ENCODE measurements at regions not wholly inside any gene's neighbourhood (a gene's known extent, or its start where the extent isn't known, plus 50 kb on each side); places are given as distances from the start of the nearest gene placed in this dataset.

DNA sequence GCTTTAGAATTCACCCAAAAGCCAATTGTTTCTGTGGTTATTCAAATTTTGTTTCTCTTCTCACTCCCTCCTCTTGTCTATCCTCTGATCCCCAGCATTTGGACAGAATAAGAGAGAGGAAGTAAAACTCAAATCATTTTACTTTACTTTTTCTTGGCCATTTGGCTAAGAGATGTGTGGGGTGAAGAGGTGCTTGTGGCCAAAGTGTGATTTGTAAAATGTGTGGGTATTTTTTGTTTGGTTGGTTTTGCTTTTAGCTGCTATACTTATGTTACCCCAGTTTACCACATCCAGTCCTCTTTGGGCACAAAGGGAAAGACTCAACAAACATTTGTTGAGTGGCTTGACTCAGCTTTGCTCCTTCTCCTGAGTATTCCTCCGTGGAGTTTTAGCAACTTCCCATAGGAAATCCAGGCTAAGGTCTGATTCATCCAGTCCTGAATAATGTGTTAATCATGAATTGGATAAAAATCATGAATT lies 109.1 kb upstream of the CYP1B1 start:
- no peak overlapping the region for H3K4me3 ChIP-seq (ENCODE audit: low read depth in 1 of 2, low read length in 2 of 2)
- H3K27me3 ChIP-seq (ENCODE audit: low read depth, low read length), result no peaks in the 10 kb centered on the region
- no peak overlapping the region for H3K27ac ChIP-seq (ENCODE audit: low read length)
- peaks cover 3 to 7% of the 10 kb centered on the region in 2 donors for H3K4me1 ChIP-seq (ENCODE audit: control insufficient read depth in 1 of 2, insufficient read depth in 2 of 2, low read length in 2 of 2)
- H3K9me3 ChIP-seq (ENCODE audit: control insufficient read depth in 1 of 2, low read length in 2 of 2), result no peaks in the 10 kb centered on the region
- no peaks in the 10 kb centered on the region for H3K36me3 ChIP-seq (ENCODE audit: control insufficient read depth in 1 of 2, insufficient read depth in 2 of 2, low read length in 2 of 2)

DNA sequence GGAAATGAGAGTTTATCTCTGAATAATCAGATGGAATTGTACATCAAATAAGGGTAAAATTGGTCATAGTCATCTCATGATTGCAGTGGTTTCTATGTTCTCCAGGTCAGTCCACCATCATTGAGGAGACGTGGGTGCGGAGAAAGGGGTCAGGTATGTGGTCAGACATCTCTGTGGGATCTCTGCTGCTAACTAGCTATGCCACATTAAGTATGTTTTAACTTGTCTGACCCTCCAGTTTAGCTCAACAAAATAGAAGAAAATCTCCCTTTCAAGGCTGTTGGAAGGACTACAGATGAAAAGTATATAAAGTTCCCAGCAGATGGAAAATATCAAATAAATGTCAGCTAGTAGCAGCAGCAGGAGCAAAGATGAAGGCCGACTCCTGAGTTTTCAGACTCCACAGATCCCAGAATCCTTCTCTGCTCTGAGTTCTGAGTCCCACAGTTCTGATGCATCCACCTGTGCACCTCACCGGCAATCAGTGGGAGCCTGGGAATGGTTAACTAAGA lies 106.6 kb upstream of the CYP1B1 start:
- H3K9me3 ChIP-seq (ENCODE audit: control insufficient read depth in 1 of 2, low read length in 2 of 2), result no peaks in the 10 kb centered on the region
- no peaks in the 10 kb centered on the region for H3K36me3 ChIP-seq (ENCODE audit: control insufficient read depth in 1 of 2, insufficient read depth in 2 of 2, low read length in 2 of 2)
- peaks cover 0 to 2% of the 10 kb centered on the region in 2 donors for H3K4me1 ChIP-seq (ENCODE audit: control insufficient read depth in 1 of 2, insufficient read depth in 2 of 2, low read length in 2 of 2)
- no peak overlapping the region for H3K27ac ChIP-seq (ENCODE audit: low read length)
- H3K4me3 ChIP-seq (ENCODE audit: low read depth in 1 of 2, low read length in 2 of 2), result no peak overlapping the region
- H3K27me3 ChIP-seq (ENCODE audit: low read depth, low read length), result no peaks in the 10 kb centered on the region

GRCh38 chr2:38181806-38182491 lies 106.0 kb upstream of the CYP1B1 start:
- H3K9me3 ChIP-seq (ENCODE audit: control insufficient read depth in 1 of 2, low read length in 2 of 2), result no peaks in the 10 kb centered on the region
- no peaks in the 10 kb centered on the region for H3K27me3 ChIP-seq (ENCODE audit: low read depth, low read length)
- no peak overlapping the region for H3K27ac ChIP-seq (ENCODE audit: low read length)
- no peaks in the 10 kb centered on the region for H3K36me3 ChIP-seq (ENCODE audit: control insufficient read depth in 1 of 2, insufficient read depth in 2 of 2, low read length in 2 of 2)
- H3K4me1 ChIP-seq (ENCODE audit: control insufficient read depth in 1 of 2, insufficient read depth in 2 of 2, low read length in 2 of 2), result no peaks in the 10 kb centered on the region
- no peak overlapping the region for H3K4me3 ChIP-seq (ENCODE audit: low read depth in 1 of 2, low read length in 2 of 2)

GRCh38 chr2:38180754-38181153 lies 104.8 kb upstream of the CYP1B1 start:
- H3K27ac ChIP-seq (ENCODE audit: low read length), result no peak overlapping the region

DNA sequence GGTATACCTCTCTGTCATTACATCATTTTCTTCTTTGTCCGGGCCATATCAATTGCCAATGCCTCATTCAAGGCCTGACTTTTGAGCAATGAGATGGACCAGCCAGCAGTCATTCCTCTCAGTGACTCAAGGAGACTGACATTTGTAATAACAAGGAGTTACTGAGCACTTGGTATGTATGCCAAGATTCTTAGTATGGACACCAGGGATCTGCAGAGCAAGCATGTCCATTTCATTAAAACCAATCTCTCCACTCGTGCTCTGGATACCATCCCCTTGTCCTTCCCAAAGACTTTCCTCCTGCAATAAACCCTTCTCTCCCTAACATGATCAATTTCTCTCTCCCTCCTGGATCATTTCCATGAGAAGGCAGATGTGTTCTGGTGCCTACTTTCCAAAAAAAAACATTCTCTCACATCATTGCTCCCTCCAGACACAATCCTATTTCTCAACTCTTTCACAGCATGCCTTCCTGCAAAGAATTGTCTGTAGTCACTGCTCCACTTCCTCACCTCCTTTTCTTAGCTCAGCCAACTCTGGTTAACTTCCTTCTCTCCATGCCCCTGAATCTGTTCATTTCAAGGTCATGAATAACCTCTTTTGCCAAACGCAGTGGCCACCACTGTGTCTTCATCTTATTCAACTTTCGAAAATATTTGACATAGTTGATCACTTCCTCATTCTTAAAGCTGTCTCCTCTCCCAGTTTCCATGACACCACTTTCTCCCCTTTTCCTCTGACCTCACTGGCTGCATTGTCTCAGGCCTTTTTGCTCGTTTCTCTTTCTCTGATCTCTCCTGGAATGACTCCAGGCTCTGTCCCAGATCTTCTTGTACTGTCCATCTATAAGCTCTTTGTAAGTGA lies 102.8 kb upstream of the CYP1B1 start:
- H3K36me3 ChIP-seq (ENCODE audit: control insufficient read depth in 1 of 2, insufficient read depth in 2 of 2, low read length in 2 of 2), result no peaks in the 10 kb centered on the region
- no peaks in the 10 kb centered on the region for H3K9me3 ChIP-seq (ENCODE audit: control insufficient read depth in 1 of 2, low read length in 2 of 2)
- no peak overlapping the region for H3K27ac ChIP-seq (ENCODE audit: low read length)
- H3K4me1 ChIP-seq (ENCODE audit: control insufficient read depth in 1 of 2, insufficient read depth in 2 of 2, low read length in 2 of 2), result peaks cover 0 to 4% of the 10 kb centered on the region in 2 donors
- no peaks in the 10 kb centered on the region for H3K27me3 ChIP-seq (ENCODE audit: low read depth, low read length)
- no peak overlapping the region for H3K4me3 ChIP-seq (ENCODE audit: low read depth in 1 of 2, low read length in 2 of 2)

More at GRCh38 chr2:38180754-38181153, 104.8 kb upstream of the CYP1B1 start:
- H3K4me1 ChIP-seq (ENCODE audit: control insufficient read depth in 1 of 2, insufficient read depth in 2 of 2, low read length in 2 of 2), result no peaks in the 10 kb centered on the region
- no peak overlapping the region for H3K4me3 ChIP-seq (ENCODE audit: low read depth in 1 of 2, low read length in 2 of 2)
- no peaks in the 10 kb centered on the region for H3K9me3 ChIP-seq (ENCODE audit: control insufficient read depth in 1 of 2, low read length in 2 of 2)
- H3K27me3 ChIP-seq (ENCODE audit: low read depth, low read length), result no peaks in the 10 kb centered on the region
- no peaks in the 10 kb centered on the region for H3K36me3 ChIP-seq (ENCODE audit: control insufficient read depth in 1 of 2, insufficient read depth in 2 of 2, low read length in 2 of 2)

- H3K36me3 ChIP-seq (ENCODE audit: control insufficient read depth in 1 of 2, insufficient read depth in 2 of 2, low read length in 2 of 2), result no peaks in the 10 kb centered on the region
Measured at GRCh38 chr2:38178119-38178518, 102.2 kb upstream of the CYP1B1 start.

GRCh38 chr2:38176619-38177021 lies 100.7 kb upstream of the CYP1B1 start:
- Histone ChIP-seq H3K4me1 (ENCODE audit: control insufficient read depth in 1 of 2, insufficient read depth in 2 of 2, low read length in 2 of 2) (peaks cover 0 to 4% of the 10 kb centered on the region in 2 donors), H3K4me3 (ENCODE audit: low read depth in 1 of 2, low read length in 2 of 2) (no peak overlapping the region), H3K27ac (ENCODE audit: low read length) (peak overlapping the region; percentile 35), H3K36me3 (ENCODE audit: control insufficient read depth in 1 of 2, insufficient read depth in 2 of 2, low read length in 2 of 2) (no peaks in the 10 kb centered on the region), H3K27me3 (ENCODE audit: low read depth, low read length) (no peaks in the 10 kb centered on the region), H3K9me3 (ENCODE audit: control insufficient read depth in 1 of 2, low read length in 2 of 2) (no peaks in the 10 kb centered on the region)

More at GRCh38 chr2:38178119-38178518, 102.2 kb upstream of the CYP1B1 start:
- no peaks in the 10 kb centered on the region for H3K9me3 ChIP-seq (ENCODE audit: control insufficient read depth in 1 of 2, low read length in 2 of 2)
- H3K27ac ChIP-seq (ENCODE audit: low read length), result peak overlapping the region; percentile 0
- no peak overlapping the region for H3K4me3 ChIP-seq (ENCODE audit: low read depth in 1 of 2, low read length in 2 of 2)
- no peaks in the 10 kb centered on the region for H3K27me3 ChIP-seq (ENCODE audit: low read depth, low read length)
- peaks cover 0 to 4% of the 10 kb centered on the region in 2 donors for H3K4me1 ChIP-seq (ENCODE audit: control insufficient read depth in 1 of 2, insufficient read depth in 2 of 2, low read length in 2 of 2)

GRCh38 chr2:38174646-38175423 lies 98.9 kb upstream of the CYP1B1 start:
- Histone ChIP-seq H3K9me3 (ENCODE audit: control insufficient read depth in 1 of 2, low read length in 2 of 2) (no peaks in the 10 kb centered on the region), H3K27me3 (ENCODE audit: low read depth, low read length) (no peaks in the 10 kb centered on the region), H3K27ac (ENCODE audit: low read length) (no peak overlapping the region), H3K4me1 (ENCODE audit: control insufficient read depth in 1 of 2, insufficient read depth in 2 of 2, low read length in 2 of 2) (peaks cover 0 to 4% of the 10 kb centered on the region in 2 donors), H3K4me3 (ENCODE audit: low read depth in 1 of 2, low read length in 2 of 2) (no peak overlapping the region), H3K36me3 (ENCODE audit: control insufficient read depth in 1 of 2, insufficient read depth in 2 of 2, low read length in 2 of 2) (no peaks in the 10 kb centered on the region)

- Histone ChIP-seq H3K4me1 (ENCODE audit: control insufficient read depth in 1 of 2, insufficient read depth in 2 of 2, low read length in 2 of 2) (peaks cover 0 to 4% of the 10 kb centered on the region in 2 donors), H3K4me3 (ENCODE audit: low read depth in 1 of 2, low read length in 2 of 2) (no peak overlapping the region), H3K27me3 (ENCODE audit: low read depth, low read length) (no peaks in the 10 kb centered on the region), H3K36me3 (ENCODE audit: control insufficient read depth in 1 of 2, insufficient read depth in 2 of 2, low read length in 2 of 2) (no peaks in the 10 kb centered on the region), H3K9me3 (ENCODE audit: control insufficient read depth in 1 of 2, low read length in 2 of 2) (no peaks in the 10 kb centered on the region), H3K27ac (ENCODE audit: low read length) (peak overlapping the region; percentile 17)
Measured at GRCh38 chr2:38174131-38174530, 98.2 kb upstream of the CYP1B1 start.

DNA sequence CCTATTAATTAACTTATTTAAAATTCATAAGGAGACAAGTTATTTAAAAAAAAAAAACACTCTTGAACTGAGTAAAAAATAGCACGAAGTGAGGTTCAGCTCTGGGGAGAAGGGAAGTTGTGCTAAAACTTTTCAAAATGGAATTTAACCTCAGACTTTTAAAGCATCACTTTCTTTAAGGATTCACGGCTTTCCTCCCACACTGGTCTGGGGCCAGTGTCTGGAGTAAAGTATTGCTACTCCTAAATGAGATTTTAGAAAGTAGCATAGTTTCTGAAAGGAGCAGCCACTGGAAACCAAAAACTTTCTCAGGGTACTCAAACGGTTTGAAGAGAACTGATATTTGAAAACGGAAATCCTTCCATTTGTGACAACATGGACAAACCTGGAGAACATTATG lies 97.7 kb upstream of the CYP1B1 start:
- no peaks in the 10 kb centered on the region for H3K27me3 ChIP-seq (ENCODE audit: low read depth, low read length)

More for the DNA sequence above, 97.7 kb upstream of the CYP1B1 start:
- no peaks in the 10 kb centered on the region for H3K9me3 ChIP-seq (ENCODE audit: control insufficient read depth in 1 of 2, low read length in 2 of 2)
- H3K4me3 ChIP-seq (ENCODE audit: low read depth in 1 of 2, low read length in 2 of 2), result no peak overlapping the region
- H3K27ac ChIP-seq (ENCODE audit: low read length), result peak overlapping the region; percentile 17
- peaks cover under 1 to 4% of the 10 kb centered on the region in 2 donors for H3K4me1 ChIP-seq (ENCODE audit: control insufficient read depth in 1 of 2, insufficient read depth in 2 of 2, low read length in 2 of 2)
- H3K36me3 ChIP-seq (ENCODE audit: control insufficient read depth in 1 of 2, insufficient read depth in 2 of 2, low read length in 2 of 2), result no peaks in the 10 kb centered on the region

All from muscle layer of duodenum (tissue), 2 donors.